ENCODE measurements at regions not wholly inside any gene's neighbourhood (a gene's known extent, or its start where the extent isn't known, plus 50 kb on each side); places are given as distances from the start of the nearest gene placed in this dataset.

GRCh38 chr4:130640592-130640991 is 1544.6 kb downstream of the C4orf33 start:
- no peak for DNase-seq (ENCODE audit: low read depth)
- H3K4me3 ChIP-seq (ENCODE audit: low read depth, low read length) = no peak overlapping the region
- TF ChIP-seq POLR2A (IDR thresholded peaks at IDR 0.05; ENCODE audit: extremely low read depth, insufficient read length) (no peak), MYC (IDR thresholded peaks at IDR 0.05; ENCODE audit: low read depth, low read length) (no peak), CTCF (IDR thresholded peaks at IDR 0.05; ENCODE audit: low read depth, low read length) (no peak)

DNA sequence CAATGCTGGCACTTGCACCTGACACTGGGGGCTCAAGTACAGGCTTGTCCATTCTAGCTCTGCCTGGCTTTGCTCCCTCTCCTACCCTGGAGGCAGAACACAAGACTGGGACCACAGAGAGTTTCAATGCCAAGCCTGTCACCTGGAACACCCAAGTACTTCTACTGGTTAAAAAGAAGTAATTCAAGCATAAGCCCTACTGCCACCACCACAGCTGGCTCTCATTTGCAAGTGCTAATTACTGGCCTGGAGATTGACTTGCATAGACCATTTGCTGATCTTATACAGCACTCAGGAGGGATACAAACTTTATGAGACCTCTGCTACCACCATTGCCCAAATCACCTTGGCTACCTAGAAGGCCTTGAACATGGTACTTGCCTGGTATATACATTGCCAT is 1550.9 kb downstream of the C4orf33 start:
- H3K4me3 ChIP-seq (ENCODE audit: low read depth, low read length) = no peak overlapping the region
- TF ChIP-seq POLR2A (IDR thresholded peaks at IDR 0.05; ENCODE audit: extremely low read depth, insufficient read length) (no peak), MYC (IDR thresholded peaks at IDR 0.05; ENCODE audit: low read depth, low read length) (no peak), CTCF (IDR thresholded peaks at IDR 0.05; ENCODE audit: low read depth, low read length) (no peak)
- TF ChIP-seq, protein P1, sequence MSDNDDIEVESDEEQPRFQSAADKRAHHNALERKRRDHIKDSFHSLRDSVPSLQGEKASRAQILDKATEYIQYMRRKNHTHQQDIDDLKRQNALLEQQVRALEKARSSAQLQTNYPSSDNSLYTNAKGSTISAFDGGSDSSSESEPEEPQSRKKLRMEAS (IDR thresholded peaks at IDR 0.05; ENCODE audit: low read depth, low read length) = no peak
- DNase-seq (ENCODE audit: low read depth) = no peak

DNA sequence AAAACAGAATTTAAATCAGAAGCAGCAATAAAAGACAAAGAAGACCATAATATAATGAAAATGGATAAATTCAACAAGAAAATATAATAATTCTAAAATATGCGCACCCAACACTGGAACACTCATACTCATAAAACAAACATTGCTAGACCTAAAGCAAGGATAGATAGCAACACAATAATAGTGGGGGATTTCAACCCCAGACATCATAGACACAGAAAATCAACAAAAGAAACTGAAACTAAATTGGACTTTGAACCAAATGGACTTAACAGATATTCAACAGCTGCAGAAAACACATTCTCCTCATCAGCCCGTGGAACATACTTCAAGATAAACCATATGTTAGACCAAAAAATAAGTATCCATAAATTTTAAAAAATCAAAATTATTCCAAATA is 1552.6 kb downstream of the C4orf33 start:
- TF ChIP-seq, protein P1 (IDR thresholded peaks at IDR 0.05; ENCODE audit: low read depth, low read length) = no peak
- TF ChIP-seq CTCF (IDR thresholded peaks at IDR 0.05; ENCODE audit: low read depth, low read length) (no peak), POLR2A (IDR thresholded peaks at IDR 0.05; ENCODE audit: extremely low read depth, insufficient read length) (no peak), MYC (IDR thresholded peaks at IDR 0.05; ENCODE audit: low read depth, low read length) (no peak)
- H3K4me3 ChIP-seq (ENCODE audit: low read depth, low read length) = no peak overlapping the region
- no peak for DNase-seq (ENCODE audit: low read depth)

- DNase-seq (ENCODE audit: low read depth) = no peak
- H3K4me3 ChIP-seq (ENCODE audit: low read depth, low read length) = no peak overlapping the region
- TF ChIP-seq, protein P1 (IDR thresholded peaks at IDR 0.05; ENCODE audit: low read depth, low read length) = no peak
- no peak for TF ChIP-seq CTCF (IDR thresholded peaks at IDR 0.05; ENCODE audit: low read depth, low read length)
- TF ChIP-seq POLR2A (IDR thresholded peaks at IDR 0.05; ENCODE audit: extremely low read depth, insufficient read length) = no peak
- TF ChIP-seq MYC (IDR thresholded peaks at IDR 0.05; ENCODE audit: low read depth, low read length) = no peak
Measured at GRCh38 chr4:130653842-130654241, 1557.9 kb downstream of the C4orf33 start.

- no peak overlapping the region for H3K4me3 ChIP-seq (ENCODE audit: low read depth, low read length)
- TF ChIP-seq, protein P1 (IDR thresholded peaks at IDR 0.05; ENCODE audit: low read depth, low read length) = no peak
- no peak for TF ChIP-seq POLR2A (IDR thresholded peaks at IDR 0.05; ENCODE audit: extremely low read depth, insufficient read length)
- TF ChIP-seq MYC (IDR thresholded peaks at IDR 0.05; ENCODE audit: low read depth, low read length) = no peak
- no peak for TF ChIP-seq CTCF (IDR thresholded peaks at IDR 0.05; ENCODE audit: low read depth, low read length)
- DNase-seq (ENCODE audit: low read depth) = no peak
Measured at GRCh38 chr4:130659320-130659719, 1563.4 kb downstream of the C4orf33 start.

- no peak for DNase-seq (ENCODE audit: low read depth)
- TF ChIP-seq, protein P1 (IDR thresholded peaks at IDR 0.05; ENCODE audit: low read depth, low read length) = no peak
- TF ChIP-seq MYC (IDR thresholded peaks at IDR 0.05; ENCODE audit: low read depth, low read length) (no peak), POLR2A (IDR thresholded peaks at IDR 0.05; ENCODE audit: extremely low read depth, insufficient read length) (no peak), CTCF (IDR thresholded peaks at IDR 0.05; ENCODE audit: low read depth, low read length) (no peak)
Measured at GRCh38 chr4:130668859-130669258, 1572.9 kb downstream of the C4orf33 start.

More at GRCh38 chr4:130668859-130669258, 1572.9 kb downstream of the C4orf33 start:
- H3K4me3 ChIP-seq (ENCODE audit: low read depth, low read length) = no peak overlapping the region
